HUDEP-2 (cell line): ENCODE measurements at regions not wholly inside any gene's neighbourhood (a gene's known extent, or its start where the extent isn't known, plus 50 kb on each side); places are given as distances from the start of the nearest gene placed in this dataset.

Source experiments
- DNase-seq, 76 experiments: peaks; one replicate each; lab custom pipeline; 2025; ENCODE audit not compliant: unreplicated experiment in 76 of 76; lab: John Stamatoyannopoulos, UW

DNA sequence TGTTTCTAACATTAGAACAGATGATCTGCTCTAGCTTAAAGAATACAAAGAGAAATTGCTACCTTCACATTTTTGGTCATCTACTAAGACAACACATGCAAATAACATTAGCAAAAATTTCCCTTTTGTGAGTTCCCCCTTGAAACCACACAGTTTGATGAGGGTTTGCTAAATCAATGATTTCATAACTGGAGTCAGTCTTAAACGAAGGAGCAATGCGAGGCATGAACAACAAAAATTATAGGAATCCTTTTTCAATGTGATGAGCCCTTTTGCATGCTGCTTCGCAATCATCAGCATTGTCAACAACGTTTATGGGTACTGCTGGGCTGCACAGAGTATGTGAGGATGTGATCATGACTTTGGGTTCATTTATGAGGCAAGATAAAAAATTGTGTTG, 286.4 kb downstream of the C7orf25 start:
- DNase-seq, result no peak

DNA sequence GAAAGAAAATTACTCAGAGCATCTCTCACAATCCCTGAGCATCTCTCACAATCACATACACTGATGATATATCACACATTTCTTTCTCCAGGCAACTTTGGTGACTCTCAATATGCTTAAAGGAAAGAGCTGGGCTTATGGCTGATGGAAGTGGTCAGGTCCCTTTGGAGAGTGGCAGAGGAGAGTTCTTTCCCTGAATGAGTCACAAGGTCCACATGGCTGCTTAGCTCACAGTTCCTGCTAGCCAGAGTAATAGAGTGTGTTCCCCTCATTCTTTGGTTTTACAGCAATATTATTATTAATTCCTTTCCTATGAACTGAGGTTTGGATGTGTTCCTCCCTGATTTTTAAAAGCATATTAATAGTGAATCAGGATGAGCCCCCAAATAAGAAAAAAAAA, 287.4 kb downstream of the C7orf25 start:
- no peak for DNase-seq

DNA sequence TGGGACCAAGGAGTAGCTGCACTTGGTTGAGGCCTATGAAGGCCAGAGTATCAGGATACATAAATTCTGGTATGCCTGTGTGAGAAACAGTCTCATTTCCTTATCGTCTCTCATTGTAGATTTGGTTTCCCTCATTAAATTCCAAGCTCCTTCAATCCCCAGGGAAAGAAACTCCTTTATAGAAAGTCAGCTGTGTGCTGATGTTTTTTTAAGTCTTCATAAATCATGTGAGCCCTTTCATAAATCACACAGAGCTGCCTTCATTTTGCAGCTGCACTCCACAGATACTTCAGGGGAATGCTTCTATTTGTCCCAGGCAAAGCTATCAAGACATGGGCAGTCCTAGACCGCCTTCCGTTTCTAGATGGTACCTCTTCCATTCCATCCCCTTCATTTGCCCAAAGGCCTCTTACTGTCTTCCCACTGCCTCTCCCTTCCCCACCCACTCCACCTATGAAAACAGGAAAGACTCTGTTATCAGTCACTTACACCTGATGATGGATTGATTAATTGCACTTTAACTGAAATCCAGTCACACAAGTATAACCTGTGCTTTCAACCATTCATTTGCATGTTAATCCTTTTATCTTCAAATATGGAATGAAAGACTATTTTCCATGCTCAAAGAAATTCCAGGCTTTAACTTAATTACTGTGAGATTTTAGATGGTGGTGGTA, 290.2 kb downstream of the C7orf25 start:
- no peak for DNase-seq

DNA sequence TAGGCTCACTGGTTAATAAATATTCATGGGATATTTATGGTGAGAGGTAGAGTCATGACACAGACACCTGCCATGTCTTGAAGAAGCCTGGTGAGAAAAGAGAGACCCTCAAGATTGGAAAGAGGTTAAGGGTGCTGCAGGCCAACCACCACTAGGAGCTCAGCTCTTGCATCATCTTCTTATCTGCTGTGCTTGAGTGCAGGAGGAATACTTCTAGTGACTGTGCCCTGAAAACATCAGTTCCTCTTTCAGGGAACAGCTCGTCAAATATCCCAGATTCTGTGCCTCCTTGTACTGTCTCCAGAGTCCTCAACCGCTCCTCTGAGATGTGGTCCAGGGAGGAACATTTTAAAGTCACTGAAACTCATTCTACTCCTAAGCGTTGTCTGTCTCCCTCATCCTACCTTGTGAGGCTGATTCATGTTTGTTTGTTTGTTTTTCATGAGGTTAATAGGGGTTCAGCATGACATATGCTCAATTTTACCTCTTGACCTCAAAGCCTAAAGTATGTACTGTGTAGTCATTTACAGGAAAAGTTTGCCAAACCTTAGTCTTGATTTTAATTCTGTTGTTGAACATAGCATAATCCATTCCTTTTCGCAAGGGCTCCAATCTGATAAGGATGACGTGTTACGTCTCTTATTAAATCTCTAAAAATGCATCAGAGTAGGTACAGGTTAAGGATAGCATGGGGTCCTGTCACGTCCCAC, 293.1 kb downstream of the C7orf25 start:
- DNase-seq, result no peak

DNA sequence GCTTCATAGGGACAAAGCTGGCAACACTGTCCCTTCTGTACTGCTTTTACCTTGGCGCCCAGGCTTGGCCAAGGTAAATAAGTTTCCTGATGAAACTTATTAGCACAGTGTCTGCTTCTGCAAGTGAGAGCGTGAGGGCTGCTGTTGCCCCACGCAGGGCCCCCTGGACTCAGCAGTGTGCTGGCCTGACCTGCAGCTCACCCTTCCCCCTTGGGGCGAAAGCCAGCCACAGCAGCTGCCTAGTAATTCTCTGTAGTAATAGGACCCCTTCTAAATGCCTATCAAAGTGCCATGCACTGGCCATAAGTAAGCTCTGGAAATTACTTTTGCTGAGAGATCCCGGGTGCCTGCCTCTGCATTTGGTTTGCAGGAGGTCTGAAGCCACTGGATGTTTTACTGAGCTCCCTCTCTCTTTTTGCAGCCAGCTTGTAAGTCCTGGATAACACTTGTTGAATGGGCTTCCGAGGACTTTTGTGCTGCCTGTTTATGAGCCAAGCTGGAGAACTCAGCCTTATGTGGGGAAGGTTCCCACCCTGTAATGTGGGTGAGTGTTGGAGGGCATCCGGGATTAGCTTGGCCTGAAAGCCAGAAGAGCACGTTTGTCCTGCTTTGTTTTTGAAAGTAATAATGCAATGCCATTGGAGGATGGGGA, 293.9 kb downstream of the C7orf25 start:
- DNase-seq, result no peak

DNA sequence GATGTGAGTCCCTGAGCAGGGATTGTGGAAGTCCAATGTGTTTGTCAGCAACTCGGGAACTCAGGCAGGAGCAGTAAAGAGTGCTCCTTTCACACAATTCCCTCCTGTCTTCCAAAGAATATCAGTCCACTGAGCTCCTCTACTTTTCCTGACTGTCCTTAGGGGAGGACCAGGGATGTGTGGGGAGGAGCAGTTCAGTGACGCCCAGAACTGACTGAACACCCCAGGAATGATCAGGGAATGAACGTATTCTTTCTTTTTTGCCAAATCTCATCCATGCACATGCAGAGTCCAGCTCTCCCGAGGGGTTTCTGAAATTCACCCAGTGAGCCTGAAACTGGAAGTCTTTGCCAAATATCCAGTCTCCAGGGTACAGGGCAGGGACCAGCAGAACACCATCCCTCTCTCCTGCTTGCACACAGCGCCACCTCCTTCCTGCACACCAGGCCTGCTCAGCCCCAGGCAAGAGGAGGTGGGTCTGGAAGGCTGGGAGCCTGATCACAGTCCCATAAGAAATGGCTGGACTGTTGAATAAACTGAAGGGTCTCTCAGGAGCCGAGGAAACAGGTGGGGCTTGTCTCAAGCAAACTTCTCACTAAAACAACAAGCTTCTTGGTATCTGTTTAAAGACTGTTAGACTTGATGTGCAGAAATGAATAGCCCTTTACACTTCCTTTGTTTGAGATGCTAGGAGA, 294.7 kb downstream of the C7orf25 start:
- DNase-seq, result no peak

DNA sequence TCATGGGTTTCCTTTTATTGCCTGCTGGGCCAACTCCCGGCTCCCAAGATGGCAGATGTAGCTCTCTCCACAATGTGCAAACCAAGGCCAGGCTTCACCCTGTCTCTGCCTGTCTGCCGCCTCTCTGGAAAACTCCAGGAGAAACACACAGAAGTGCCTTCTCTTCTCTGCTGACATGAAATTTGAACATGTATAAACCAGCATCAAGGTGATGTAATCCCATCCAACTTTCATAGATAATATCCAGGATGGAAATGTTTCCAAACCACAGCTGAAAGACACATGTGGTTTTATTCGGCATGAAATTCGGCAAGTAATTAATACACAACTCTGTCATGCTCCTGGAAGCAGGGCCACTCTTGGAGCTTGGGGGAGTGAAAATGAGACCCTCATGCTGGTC, 297.2 kb downstream of the C7orf25 start:
- no peak for DNase-seq

DNA sequence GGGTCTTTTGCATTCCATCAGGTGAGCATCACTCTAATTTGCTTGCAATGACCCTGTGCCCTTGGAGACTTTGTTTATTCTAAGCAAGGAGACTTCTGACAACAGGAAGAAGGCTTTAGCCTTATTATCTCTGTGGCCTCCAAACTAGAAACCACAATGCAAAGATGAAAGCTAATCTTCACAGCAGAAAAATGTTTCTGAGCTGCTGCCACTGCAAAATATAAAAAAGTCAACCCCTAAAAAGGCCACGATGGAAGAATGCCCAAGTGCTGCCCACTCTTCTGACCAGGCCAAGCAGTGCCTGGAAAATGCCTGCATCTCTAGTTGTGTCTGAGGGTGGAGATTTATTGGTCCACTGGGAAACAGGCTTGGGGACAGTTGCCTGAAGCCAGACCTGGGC, 299.9 kb downstream of the C7orf25 start:
- DNase-seq, result no peak

DNA sequence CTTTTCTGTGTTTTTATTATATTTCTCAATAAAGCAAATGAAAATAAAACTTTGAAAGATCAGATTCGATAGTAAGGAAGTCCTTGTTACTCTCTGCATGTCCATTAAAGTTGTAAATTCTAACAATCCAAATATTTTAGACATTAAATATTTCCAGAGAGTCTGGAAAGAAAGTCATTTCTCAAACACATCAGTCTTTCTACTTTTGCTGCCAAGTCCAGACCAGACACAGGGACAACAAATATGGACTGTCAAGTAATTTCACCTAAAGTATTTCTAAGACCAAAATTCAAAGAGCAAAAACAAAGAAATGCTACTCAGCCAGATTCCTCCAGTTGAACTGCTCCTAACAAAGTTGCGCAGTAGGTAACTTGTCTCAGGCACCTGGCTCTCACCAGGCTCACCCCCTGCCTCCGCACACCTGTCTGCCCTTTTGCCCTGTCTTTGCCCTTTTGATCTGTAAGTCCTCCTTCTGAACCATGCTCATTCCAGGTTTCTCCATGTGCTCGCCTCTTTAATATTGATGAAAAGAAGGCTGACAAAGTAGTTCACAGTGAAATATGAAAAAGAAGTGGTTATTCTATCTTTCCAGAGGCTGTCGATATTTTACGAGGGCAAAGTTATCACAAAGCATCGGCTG, 300.5 kb downstream of the C7orf25 start:
- no peak for DNase-seq

DNA sequence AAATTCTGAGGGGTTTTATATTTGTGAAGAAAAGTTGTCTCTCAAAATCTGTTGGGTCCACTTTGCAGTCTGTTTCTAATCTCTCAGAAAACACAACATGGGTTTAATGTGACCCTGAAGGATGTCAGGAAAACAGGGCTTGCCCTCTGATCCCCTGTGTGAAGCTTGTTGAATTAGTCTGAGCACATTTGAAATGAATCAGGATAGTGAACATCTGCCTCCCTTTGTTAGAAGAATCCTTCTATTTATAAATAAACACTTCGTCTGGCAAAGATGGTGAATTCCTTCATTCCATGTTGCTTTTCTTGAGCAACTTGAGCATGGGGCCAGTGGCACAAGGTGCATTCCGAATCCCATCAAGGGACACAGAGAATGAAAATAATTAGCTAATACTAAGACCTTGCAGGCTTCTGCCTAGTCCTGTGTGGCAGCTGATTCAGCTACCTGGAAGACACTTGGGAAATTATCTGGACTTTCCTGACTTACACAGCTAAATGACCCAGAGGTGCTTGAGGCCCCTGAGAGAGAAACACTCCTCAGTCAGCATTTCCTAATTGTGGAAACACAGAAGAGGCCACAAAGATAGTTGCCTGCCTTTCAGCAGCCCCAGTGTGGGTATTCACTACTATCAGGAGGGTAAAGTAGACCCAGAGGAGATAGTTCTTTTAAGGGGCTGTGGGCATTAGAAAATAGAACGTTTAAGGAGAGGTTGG, 305.5 kb downstream of the C7orf25 start:
- DNase-seq, result no peak

DNA sequence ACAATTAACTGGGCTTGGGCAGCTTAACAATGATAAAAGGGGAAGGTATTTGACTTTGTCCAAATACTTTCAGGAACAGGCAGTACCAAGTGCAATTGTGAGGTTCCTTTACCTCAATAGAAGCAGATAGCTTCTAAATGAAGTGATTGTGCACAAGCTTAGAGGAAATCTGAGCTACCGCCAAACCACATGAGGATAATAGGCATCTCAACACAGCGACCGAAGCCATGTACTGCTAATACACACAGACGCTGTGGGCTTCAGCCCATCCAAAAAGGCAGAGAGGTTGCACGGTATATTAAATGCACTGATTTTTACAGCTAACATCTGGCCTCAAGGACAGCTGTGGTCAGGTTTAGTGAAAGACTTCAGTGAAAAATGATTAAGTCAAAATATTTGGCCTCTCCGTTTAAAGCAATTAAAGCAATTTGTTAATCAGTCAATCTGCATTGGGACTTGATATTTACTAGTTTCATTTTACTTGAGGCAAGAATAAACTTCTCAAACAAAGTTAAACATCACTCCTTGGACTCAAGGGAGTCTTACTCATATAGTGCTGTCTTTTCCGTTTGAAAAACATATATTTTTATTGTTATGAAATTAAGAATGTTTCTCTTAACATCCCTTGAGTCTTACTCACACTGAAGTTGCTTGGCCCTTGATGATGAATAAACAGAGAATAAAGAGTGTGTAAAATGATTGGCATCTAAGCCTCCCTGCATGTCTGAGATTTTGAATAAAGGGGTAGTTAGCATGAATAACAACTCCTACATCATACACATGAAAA, 306.3 kb downstream of the C7orf25 start:
- DNase-seq, result no peak

DNA sequence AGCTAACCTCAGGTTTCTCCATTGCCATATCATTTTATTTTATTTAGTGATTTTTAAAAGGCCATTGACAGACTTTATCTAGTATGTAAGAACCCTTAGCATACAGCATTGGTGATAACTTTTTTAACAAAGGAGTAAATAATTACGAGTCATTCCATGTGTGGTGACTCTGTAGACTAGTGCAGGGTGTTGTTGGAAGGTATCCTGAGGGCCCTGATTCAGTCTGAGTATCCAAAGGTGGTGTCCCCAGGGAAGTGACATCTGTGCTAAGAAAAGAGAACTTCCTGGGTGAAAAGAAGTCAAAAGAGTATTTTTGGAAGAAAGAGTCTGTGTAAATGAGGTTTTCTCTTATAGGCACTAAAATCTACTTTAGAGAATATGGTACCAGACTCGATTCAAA, 308.4 kb downstream of the C7orf25 start:
- no peak for DNase-seq

DNA sequence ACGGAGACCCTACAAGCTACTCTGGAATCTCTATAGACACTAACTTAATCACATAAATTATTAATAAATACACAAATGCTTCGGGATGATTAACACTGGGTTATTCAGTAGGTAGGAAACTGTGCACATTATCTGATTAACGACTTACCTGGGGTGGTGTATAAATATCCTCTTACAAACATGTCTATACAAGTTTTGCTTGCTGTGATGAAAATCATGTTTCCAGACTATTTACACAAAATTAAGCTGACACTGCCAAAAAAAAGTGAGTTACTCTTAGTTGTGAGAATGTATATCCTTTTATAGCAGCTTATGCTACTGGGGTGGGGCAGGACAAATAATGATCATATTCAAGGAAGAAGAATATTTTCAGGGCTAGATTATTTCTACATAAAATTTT, 314.6 kb downstream of the C7orf25 start:
- no peak for DNase-seq

DNA sequence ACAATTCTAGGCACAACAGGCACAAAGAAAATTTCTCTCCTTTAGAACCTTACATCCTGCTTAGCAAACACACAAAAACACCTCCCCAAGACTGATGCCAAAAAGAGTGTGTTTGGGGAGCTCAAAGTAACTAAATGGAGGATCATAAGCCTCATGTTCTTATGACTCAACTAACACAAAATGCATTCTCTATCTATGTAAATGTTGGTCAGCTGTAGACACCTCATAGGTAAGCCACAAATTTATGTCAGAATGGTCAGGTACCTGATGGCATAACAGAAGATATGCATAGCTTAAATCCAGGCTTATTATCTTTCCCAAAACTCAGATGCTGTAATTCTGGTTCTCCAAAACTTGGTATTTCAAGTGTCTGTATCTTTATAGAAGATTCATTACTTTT, 315.1 kb downstream of the C7orf25 start:
- no peak for DNase-seq

DNA sequence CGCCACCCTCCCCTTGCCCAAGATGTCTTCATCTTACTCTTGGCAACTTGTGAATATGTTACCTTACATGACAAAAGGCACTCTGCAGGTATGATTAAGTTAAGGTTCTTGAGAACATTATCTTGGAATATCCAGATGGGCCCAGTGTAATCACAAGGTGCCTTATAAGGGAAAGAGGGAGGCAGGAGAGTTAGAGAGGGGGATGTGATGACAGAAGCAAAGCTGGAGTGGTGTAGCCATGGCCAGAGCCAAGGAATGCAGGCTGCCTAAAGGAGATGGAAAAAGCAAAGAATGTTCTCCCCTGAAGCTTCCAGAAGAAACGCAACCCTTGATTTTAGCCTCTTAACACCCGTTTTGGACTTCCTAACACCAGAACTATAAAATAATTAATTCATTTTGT, 318.0 kb downstream of the C7orf25 start:
- DNase-seq, result no peak

DNA sequence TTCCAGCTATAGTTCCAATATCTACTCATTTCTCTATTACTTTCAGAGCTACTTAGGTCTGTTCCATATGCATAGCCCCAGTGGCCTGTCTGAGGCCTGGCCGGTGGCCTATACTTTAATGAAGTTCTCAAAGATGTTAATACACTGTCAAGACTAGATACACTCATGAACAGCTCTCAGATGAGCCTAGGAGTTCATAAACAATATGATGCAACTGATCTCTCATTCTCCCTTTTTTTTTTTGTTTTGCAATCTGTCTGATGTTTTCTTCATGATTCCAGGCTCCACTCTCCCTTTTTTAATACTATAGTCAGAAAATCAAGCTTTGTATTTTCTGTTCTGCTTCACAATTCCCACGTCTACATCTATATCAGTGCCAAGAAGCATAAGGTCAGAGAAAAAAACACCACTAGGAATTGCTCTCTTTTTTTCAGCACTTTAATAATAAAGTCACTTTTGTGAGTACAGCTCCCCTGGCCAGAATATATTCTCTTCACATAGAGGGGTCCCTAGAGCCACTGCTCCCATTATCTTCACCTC, 321.0 kb downstream of the C7orf25 start:
- DNase-seq, result no peak

DNA sequence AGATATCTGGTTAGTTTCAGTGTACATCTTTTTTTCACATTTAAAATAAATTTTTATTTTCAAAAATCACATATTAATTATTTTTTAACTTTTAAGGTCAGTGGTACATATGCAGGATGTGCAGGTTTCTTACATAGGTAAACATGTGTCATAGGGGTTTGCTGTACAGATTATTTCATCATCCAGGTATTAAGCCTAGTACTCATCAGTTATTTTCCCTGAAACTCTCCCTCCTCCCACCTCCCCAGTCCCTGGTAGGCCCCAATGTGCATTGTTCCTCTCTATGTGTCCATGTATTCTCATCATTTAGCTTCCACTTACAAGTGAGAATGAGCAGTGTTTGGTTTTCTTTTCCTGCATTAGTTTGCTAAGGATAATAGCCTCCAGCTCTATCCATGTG, 323.0 kb downstream of the C7orf25 start:
- DNase-seq, result no peak

DNA sequence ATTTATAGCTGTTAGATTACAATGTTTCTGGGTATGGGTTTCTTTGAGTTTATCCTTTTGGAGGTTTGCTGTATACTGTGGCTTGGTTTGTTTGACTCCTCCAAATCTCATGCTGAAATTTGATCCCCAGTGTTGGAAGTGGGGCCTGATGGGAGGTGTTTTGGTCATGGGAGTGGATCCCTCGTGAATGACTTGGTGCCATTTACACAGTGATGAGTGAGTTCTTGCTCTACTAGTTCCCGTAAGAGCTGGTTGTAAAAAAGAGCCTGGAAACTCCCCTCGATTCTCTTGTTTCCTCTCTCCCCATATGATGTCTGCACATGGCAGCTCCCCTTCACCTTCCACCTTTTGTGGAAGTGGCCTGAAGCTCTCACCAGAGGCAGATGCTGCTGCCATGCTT, 324.1 kb downstream of the C7orf25 start:
- no peak for DNase-seq

DNA sequence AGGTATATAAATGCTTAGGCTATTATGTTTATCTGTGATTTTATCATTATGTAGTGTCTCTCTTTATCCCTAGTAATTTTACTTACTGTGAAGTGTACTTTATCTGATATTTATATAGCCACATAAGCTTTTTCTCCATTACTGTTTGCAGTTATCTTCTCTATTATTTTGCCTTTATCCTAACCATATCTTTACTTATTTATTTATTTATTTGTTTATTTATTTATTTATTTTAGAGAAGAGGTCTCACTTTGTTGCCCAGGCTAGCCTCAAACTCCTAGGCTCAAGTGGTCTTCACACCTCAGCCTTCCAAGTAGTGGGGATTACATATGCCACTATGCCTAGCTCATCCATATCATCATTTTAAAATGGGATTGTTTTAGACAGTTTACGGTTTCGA, 331.8 kb downstream of the C7orf25 start:
- no peak for DNase-seq
